ENCODE measurements at regions not wholly inside any gene's neighbourhood (a gene's known extent, or its start where the extent isn't known, plus 50 kb on each side); places are given as distances from the start of the nearest gene placed in this dataset.

- Histone ChIP-seq H3K4me2 (ENCODE audit: low read depth, low read length) (no peak overlapping the region), H3K27ac (ENCODE audit: extremely low read length, insufficient read depth, low read length) (no peak overlapping the region), H3K27me3 (ENCODE audit: control insufficient read depth in 1 of 2, insufficient read depth in 2 of 2, low read length in 2 of 2) (no peaks in the 10 kb centered on the region), H2AFZ (ENCODE audit: low read length) (no peak overlapping the region), H3K36me3 (replicated peaks in 1 of 2; ENCODE audit: control insufficient read depth in 1 of 2, insufficient read depth in 2 of 2, low read length in 2 of 2) (no peaks in the 10 kb centered on the region), H3K9ac (ENCODE audit: insufficient read depth, low read depth, low read length) (no peak overlapping the region), H3K79me2 (ENCODE audit: insufficient read depth, low read length) (no peaks in the 10 kb centered on the region), H3K4me1 (ENCODE audit: insufficient read depth, low read length) (no peaks in the 10 kb centered on the region), H3K9me3 (ENCODE audit: low read length) (peaks cover 3% of the 10 kb centered on the region; the same call in 1 of the 2 replicates), H4K20me1 (ENCODE audit: insufficient read depth, low read length) (no peaks in the 10 kb centered on the region), H3K4me3 (replicated peaks in 1 of 3; ENCODE audit: insufficient read depth in 1 of 3, low read depth in 2 of 3, low read length in 3 of 3) (no peak overlapping the region)
- 0% methylated on average over 2 of the region's 2 CpGs for WGBS (ENCODE audit: low lambda C conversion rate)
- no peak for FAIRE-seq
- ChIA-PET CTCF (ENCODE audit: low intra/inter-chr PET ratio, low total read pairs) (no interaction called here), POLR2A (no interaction called here)
- no peak for DNase-seq (ENCODE audit: low spot score)
- no peak for ATAC-seq
- in situ Hi-C loops (cut with HindIII; ENCODE audit: extremely low pct_ligation_motif_present, low pct_unique_long_range_greater_than_20kb) (no loop called here), intact Hi-C loops (cut with micrococcal nuclease; ENCODE audit: unreplicated experiment) (no loop called here)
- BruUV-seq (replicated peaks): no TSS peak
- peak; percentile 22; the same call in 1 of the 2 replicates for TF ChIP-seq MAFF (IDR thresholded peaks at IDR 0.05; ENCODE audit: low read depth, low read length)
- TF ChIP-seq ZNF362 (CRISPR knock-in tag; IDR thresholded peaks at IDR 0.05; ENCODE audit: borderline replicate concordance): no peak
- peak; percentile 28 to 63; a peak in 2 of 4 replicates for TF ChIP-seq MAFK (conservative IDR thresholded peaks at IDR 0.05 in 1 of 2, IDR thresholded peaks at IDR 0.05 in 1 of 2; ENCODE audit: low read length in 2 of 2)
- no peak for TF ChIP-seq ZFP90 (CRISPR knock-in tag; IDR thresholded peaks at IDR 0.05; ENCODE audit: borderline replicate concordance)
Measured at GRCh38 chrX:147119088-147119487, 304.5 kb upstream of the CXorf51A start.

- no peak overlapping the region for H2AFZ ChIP-seq (ENCODE audit: low read length)
Measured at GRCh38 chrX:147079974-147080373, 265.4 kb upstream of the CXorf51A start.

More at GRCh38 chrX:147079974-147080373, 265.4 kb upstream of the CXorf51A start:
- no peak for DNase-seq (ENCODE audit: low spot score)
- Histone ChIP-seq H3K4me3 (replicated peaks in 1 of 3; ENCODE audit: insufficient read depth in 1 of 3, low read depth in 2 of 3, low read length in 3 of 3) (no peak overlapping the region), H3K4me2 (ENCODE audit: low read depth, low read length) (no peak overlapping the region), H3K27me3 (ENCODE audit: control insufficient read depth in 1 of 2, insufficient read depth in 2 of 2, low read length in 2 of 2) (no peaks in the 10 kb centered on the region), H3K4me1 (ENCODE audit: insufficient read depth, low read length) (no peaks in the 10 kb centered on the region), H3K9me3 (ENCODE audit: low read length) (peaks cover 30% of the 10 kb centered on the region), H3K27ac (ENCODE audit: extremely low read length, insufficient read depth, low read length) (no peak overlapping the region), H4K20me1 (ENCODE audit: insufficient read depth, low read length) (no peaks in the 10 kb centered on the region), H3K79me2 (ENCODE audit: insufficient read depth, low read length) (no peaks in the 10 kb centered on the region), H3K36me3 (replicated peaks in 1 of 2; ENCODE audit: control insufficient read depth in 1 of 2, insufficient read depth in 2 of 2, low read length in 2 of 2) (no peaks in the 10 kb centered on the region), H3K9ac (ENCODE audit: insufficient read depth, low read depth, low read length) (no peak overlapping the region)
- CTCF ChIA-PET (ENCODE audit: low intra/inter-chr PET ratio, low total read pairs): no interaction called here
- TF ChIP-seq MAFK (conservative IDR thresholded peaks at IDR 0.05 in 1 of 2, IDR thresholded peaks at IDR 0.05 in 1 of 2; ENCODE audit: low read length in 2 of 2): peak; percentile 30 to 66; a peak in 3 of 4 replicates
- no peak for TF ChIP-seq ZNF850 (CRISPR knock-in tag; conservative IDR thresholded peaks at IDR 0.05)
- TF ChIP-seq MAFF (IDR thresholded peaks at IDR 0.05; ENCODE audit: low read depth, low read length): peak; percentile 37; the same call in 1 of the 2 replicates
- no peak for ATAC-seq
- in situ Hi-C loops (cut with HindIII; ENCODE audit: extremely low pct_ligation_motif_present, low pct_unique_long_range_greater_than_20kb) (no loop called here), intact Hi-C loops (cut with micrococcal nuclease; ENCODE audit: unreplicated experiment) (no loop called here)
- BruUV-seq (replicated peaks): no TSS peak
- POLR2A ChIA-PET: no interaction called here
- FAIRE-seq: no peak
- WGBS (ENCODE audit: low lambda C conversion rate): 0% methylated on average over 2 of the region's 2 CpGs
